NB4 (cell line): ENCODE measurements at regions not wholly inside any gene's neighbourhood (a gene's known extent, or its start where the extent isn't known, plus 50 kb on each side); places are given as distances from the start of the nearest gene placed in this dataset.

Experiments used
- MYC ChIP-seq: IDR thresholded peaks from 2 replicates; pipeline ENCODE4 v1.6.1; 2011; ENCODE audit warnings: low read depth, low read length
- POLR2A ChIP-seq: IDR thresholded peaks from 2 replicates; pipeline ENCODE4 v1.6.1; 2011; ENCODE audit warnings: mild to moderate bottlenecking; ENCODE audit not compliant: insufficient read length; ENCODE audit errors: extremely low read depth
- TF ChIP-seq, protein P1 (sequence below): IDR thresholded peaks from one replicate; pipeline ENCODE4 v1.5.1; 2012; ENCODE audit warnings: low read depth, low read length
- TF ChIP-seq, protein P2 (sequence below): IDR thresholded peaks from 2 replicates; pipeline ENCODE4 v1.6.1; 2011; ENCODE audit warnings: low read depth, low read length

DNA sequence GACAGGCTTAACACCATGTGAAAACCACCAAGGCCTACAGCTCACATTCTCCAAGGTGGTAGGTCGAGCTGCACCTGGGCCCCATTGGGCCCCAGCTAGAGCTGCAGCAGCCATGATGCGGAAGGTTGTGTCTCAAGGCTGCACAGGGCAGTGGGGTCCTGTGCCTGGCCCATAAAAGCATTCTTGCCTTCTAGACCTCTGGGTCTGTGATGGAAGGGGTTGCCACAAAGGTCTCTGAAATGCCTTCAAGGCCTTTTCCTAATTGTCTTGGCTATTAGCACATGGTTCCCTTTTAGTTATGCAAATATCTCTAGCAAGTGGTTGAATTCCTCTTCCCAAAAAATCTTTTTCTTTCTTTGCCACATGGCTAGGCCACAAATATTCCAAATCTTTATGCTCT is 52.5 kb upstream of the C11orf58 start:
- TF ChIP-seq, protein P1, sequence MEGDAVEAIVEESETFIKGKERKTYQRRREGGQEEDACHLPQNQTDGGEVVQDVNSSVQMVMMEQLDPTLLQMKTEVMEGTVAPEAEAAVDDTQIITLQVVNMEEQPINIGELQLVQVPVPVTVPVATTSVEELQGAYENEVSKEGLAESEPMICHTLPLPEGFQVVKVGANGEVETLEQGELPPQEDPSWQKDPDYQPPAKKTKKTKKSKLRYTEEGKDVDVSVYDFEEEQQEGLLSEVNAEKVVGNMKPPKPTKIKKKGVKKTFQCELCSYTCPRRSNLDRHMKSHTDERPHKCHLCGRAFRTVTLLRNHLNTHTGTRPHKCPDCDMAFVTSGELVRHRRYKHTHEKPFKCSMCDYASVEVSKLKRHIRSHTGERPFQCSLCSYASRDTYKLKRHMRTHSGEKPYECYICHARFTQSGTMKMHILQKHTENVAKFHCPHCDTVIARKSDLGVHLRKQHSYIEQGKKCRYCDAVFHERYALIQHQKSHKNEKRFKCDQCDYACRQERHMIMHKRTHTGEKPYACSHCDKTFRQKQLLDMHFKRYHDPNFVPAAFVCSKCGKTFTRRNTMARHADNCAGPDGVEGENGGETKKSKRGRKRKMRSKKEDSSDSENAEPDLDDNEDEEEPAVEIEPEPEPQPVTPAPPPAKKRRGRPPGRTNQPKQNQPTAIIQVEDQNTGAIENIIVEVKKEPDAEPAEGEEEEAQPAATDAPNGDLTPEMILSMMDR, result no peak
- TF ChIP-seq, protein P2, sequence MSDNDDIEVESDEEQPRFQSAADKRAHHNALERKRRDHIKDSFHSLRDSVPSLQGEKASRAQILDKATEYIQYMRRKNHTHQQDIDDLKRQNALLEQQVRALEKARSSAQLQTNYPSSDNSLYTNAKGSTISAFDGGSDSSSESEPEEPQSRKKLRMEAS, result no peak
- TF ChIP-seq POLR2A (no peak), MYC (no peak)
